Body of pancreas (tissue), 4 donors: ENCODE measurements at regions not wholly inside any gene's neighbourhood (a gene's known extent, or its start where the extent isn't known, plus 50 kb on each side); places are given as distances from the start of the nearest gene placed in this dataset.

ENCODE experiments used
- POLR2A ChIP-seq, 3 donors: fragments of 450-650 bp; IDR thresholded peaks; one replicate each; pipeline ENCODE4 v1.6.1; 2016; ENCODE audit warnings: antibody characterized with exemption in 3 of 3, mild to moderate bottlenecking in 2 of 3
- TF ChIP-seq, protein P1 (sequence below), 7 experiments: fragments of 450-650 bp in 4 of 7; fragments of 200-600 bp in 3 of 7; sonication (generic) in 3 of 7; IDR thresholded peaks; one replicate each; pipeline ENCODE4 v1.5.1; 2016 to 2019; ENCODE audit warnings: antibody characterized with exemption in 7 of 7

DNA sequence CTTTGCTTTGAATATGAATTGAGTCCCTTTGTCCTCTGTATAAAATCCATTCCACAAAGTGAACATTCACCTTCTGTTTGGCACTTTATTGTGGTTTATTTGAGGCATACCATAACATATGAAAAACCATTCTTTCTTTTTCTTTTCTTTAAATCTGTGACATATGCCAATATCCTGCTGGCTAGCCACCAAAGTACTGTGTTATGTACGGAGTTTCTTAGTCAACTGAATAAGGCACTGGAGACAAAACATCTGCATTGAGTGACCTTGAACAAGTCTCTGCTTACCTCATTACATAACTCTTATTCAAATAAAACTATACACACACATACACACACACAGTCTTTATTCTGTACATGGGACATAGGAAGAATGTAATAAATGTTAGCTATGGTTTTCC, 872.8 kb downstream of the C4orf33 start:
- TF ChIP-seq, protein P1, sequence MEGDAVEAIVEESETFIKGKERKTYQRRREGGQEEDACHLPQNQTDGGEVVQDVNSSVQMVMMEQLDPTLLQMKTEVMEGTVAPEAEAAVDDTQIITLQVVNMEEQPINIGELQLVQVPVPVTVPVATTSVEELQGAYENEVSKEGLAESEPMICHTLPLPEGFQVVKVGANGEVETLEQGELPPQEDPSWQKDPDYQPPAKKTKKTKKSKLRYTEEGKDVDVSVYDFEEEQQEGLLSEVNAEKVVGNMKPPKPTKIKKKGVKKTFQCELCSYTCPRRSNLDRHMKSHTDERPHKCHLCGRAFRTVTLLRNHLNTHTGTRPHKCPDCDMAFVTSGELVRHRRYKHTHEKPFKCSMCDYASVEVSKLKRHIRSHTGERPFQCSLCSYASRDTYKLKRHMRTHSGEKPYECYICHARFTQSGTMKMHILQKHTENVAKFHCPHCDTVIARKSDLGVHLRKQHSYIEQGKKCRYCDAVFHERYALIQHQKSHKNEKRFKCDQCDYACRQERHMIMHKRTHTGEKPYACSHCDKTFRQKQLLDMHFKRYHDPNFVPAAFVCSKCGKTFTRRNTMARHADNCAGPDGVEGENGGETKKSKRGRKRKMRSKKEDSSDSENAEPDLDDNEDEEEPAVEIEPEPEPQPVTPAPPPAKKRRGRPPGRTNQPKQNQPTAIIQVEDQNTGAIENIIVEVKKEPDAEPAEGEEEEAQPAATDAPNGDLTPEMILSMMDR (IDR thresholded peaks at IDR 0.05) = no peak
- TF ChIP-seq POLR2A (IDR thresholded peaks at IDR 0.05) = no peak
